ENCODE measurements at regions not wholly inside any gene's neighbourhood (a gene's known extent, or its start where the extent isn't known, plus 50 kb on each side); places are given as distances from the start of the nearest gene placed in this dataset.

DNA sequence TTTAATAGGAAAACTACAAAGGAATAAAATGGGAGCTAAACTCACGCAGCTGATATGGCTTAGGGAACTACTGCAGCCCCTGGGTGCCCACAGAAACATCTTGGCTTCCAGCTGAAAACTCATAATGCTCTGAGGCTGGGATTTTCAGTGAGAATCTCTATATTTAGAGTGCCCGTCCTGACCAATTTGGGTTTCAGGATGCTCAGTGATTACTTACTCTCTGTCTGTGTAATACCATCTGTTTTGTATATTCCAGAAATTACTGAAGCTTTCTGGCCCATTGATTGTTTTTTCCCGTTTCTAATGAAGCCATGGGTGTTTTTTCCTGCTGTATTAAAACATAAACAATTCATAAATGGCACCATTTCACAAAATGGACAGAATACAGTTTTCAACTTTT is 50.6 kb upstream of the ZNF385D start:
- DNase-seq (ENCODE audit: low spot score), result no peak
- Mint-ChIP-seq H3K4me3 (ENCODE audit: unreplicated experiment) (no peak overlapping the region), H3K27me3 (ENCODE audit: unreplicated experiment) (no peaks in the 10 kb centered on the region), H3K36me3 (ENCODE audit: low read depth, unreplicated experiment) (no peaks in the 10 kb centered on the region), H3K27ac (ENCODE audit: unreplicated experiment) (no peak overlapping the region), H3K9me3 (ENCODE audit: unreplicated experiment) (no peaks in the 10 kb centered on the region), H3K4me1 (ENCODE audit: unreplicated experiment) (no peaks in the 10 kb centered on the region)
- TF ChIP-seq, protein P1, sequence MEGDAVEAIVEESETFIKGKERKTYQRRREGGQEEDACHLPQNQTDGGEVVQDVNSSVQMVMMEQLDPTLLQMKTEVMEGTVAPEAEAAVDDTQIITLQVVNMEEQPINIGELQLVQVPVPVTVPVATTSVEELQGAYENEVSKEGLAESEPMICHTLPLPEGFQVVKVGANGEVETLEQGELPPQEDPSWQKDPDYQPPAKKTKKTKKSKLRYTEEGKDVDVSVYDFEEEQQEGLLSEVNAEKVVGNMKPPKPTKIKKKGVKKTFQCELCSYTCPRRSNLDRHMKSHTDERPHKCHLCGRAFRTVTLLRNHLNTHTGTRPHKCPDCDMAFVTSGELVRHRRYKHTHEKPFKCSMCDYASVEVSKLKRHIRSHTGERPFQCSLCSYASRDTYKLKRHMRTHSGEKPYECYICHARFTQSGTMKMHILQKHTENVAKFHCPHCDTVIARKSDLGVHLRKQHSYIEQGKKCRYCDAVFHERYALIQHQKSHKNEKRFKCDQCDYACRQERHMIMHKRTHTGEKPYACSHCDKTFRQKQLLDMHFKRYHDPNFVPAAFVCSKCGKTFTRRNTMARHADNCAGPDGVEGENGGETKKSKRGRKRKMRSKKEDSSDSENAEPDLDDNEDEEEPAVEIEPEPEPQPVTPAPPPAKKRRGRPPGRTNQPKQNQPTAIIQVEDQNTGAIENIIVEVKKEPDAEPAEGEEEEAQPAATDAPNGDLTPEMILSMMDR (IDR thresholded peaks at IDR 0.05; ENCODE audit: unreplicated experiment), result no peak

DNA sequence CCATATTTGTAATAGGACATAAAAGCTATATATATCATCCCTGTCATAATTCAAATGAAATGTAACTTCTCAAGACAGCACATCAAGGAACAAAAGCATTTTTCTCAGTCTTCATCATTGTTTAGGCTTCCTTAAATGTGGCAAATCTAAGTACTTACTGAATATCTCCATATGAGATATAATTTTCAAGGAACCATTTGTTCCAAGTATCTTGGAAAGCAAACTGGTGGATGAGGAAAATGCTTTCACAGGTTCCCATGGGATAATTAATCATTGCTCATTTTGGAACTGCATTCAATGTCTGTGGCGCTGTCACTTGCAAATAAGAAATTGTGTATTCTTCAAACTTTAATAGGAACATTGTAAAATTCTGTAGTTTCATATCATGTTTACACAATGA is 52.6 kb upstream of the ZNF385D start:
- Mint-ChIP-seq H3K27me3 (ENCODE audit: unreplicated experiment) (no peaks in the 10 kb centered on the region), H3K27ac (ENCODE audit: unreplicated experiment) (no peak overlapping the region)

DNA sequence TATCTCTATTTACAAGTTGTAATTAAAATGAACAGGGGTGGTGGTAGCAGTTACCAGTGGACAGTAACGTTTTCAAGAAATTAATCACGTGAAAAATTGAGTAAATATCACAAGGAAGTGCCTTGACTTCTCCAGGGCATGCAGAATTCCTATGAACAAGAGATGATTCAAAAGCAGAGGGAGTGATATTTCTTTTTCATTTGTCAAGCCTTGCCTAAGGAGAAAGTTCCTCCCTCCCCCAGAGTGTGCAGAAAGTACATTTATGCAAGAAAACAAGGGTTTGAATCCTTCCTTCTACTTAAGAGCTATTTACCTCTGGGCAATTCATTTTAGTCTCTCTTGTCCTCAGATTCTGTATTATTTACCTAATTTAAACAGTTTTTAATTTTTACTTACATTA is 53.3 kb upstream of the ZNF385D start:
- TF ChIP-seq, protein P1 (IDR thresholded peaks at IDR 0.05; ENCODE audit: unreplicated experiment), result no peak
- Mint-ChIP-seq H3K27me3 (ENCODE audit: unreplicated experiment) (no peaks in the 10 kb centered on the region), H3K27ac (ENCODE audit: unreplicated experiment) (no peak overlapping the region), H3K36me3 (ENCODE audit: low read depth, unreplicated experiment) (no peaks in the 10 kb centered on the region), H3K4me3 (ENCODE audit: unreplicated experiment) (no peak overlapping the region), H3K9me3 (ENCODE audit: unreplicated experiment) (no peaks in the 10 kb centered on the region), H3K4me1 (ENCODE audit: unreplicated experiment) (no peaks in the 10 kb centered on the region)
- DNase-seq (ENCODE audit: low spot score), result no peak

More for the DNA sequence above, 52.6 kb upstream of the ZNF385D start:
- Mint-ChIP-seq H3K36me3 (ENCODE audit: low read depth, unreplicated experiment) (no peaks in the 10 kb centered on the region), H3K9me3 (ENCODE audit: unreplicated experiment) (no peaks in the 10 kb centered on the region), H3K4me3 (ENCODE audit: unreplicated experiment) (no peak overlapping the region), H3K4me1 (ENCODE audit: unreplicated experiment) (no peaks in the 10 kb centered on the region)
- DNase-seq (ENCODE audit: low spot score), result no peak
- TF ChIP-seq, protein P1 (IDR thresholded peaks at IDR 0.05; ENCODE audit: unreplicated experiment), result no peak

DNA sequence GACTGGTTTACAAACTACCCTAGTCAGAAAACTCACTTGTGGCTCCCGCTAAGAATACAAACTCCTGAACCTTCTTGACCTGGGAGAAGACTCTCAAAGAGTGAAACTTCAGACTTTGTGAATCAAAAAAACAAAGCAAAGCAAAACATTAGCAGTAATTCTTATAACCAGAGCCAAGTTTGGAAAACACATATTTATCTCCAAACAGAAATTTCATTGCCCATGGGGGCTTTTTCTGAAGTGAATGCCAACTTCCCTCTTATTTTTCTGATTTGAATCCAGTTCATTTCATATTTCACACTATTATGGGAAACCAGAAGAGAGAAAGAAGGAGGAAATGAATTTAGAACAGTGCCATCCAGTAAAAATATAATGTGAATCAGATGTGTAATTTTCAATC is 55.7 kb upstream of the ZNF385D start:
- no peaks in the 10 kb centered on the region for H3K27me3 Mint-ChIP-seq (ENCODE audit: unreplicated experiment)
- no peaks in the 10 kb centered on the region for H3K4me1 Mint-ChIP-seq (ENCODE audit: unreplicated experiment)
- no peak overlapping the region for H3K4me3 Mint-ChIP-seq (ENCODE audit: unreplicated experiment)
- no peaks in the 10 kb centered on the region for H3K9me3 Mint-ChIP-seq (ENCODE audit: unreplicated experiment)
- DNase-seq (ENCODE audit: low spot score), result no peak
- H3K36me3 Mint-ChIP-seq (ENCODE audit: low read depth, unreplicated experiment), result no peaks in the 10 kb centered on the region
- TF ChIP-seq, protein P1 (IDR thresholded peaks at IDR 0.05; ENCODE audit: unreplicated experiment), result no peak
- no peak overlapping the region for H3K27ac Mint-ChIP-seq (ENCODE audit: unreplicated experiment)

DNA sequence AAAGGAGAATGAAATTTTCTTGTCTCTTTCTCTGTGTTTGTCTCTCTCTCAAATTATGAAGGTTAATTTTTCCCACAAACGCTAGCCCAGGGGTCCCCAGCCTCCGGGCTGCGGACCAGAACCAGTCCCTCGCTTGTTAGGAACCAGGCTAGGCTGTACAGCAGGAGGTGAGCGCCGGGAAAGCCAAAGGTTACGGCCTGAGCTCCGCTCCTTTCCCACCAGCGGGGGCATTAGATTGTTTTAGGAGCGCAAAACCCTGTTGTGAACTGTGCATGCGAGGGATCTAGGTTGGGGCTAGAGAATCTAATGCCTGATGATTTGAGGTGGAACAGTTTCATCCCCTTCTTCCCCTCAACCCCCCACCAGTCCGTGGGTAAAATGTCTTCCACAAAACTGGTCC is 74.7 kb upstream of the ZNF385D start:
- Mint-ChIP-seq H3K36me3 (ENCODE audit: low read depth, unreplicated experiment) (no peaks in the 10 kb centered on the region), H3K27ac (ENCODE audit: unreplicated experiment) (no peak overlapping the region), H3K4me1 (ENCODE audit: unreplicated experiment) (peaks cover 10% of the 10 kb centered on the region), H3K9me3 (ENCODE audit: unreplicated experiment) (no peaks in the 10 kb centered on the region), H3K27me3 (ENCODE audit: unreplicated experiment) (no peaks in the 10 kb centered on the region), H3K4me3 (ENCODE audit: unreplicated experiment) (no peak overlapping the region)
- TF ChIP-seq, protein P1 (IDR thresholded peaks at IDR 0.05; ENCODE audit: unreplicated experiment), result no peak
- no peak for DNase-seq (ENCODE audit: low spot score)

Data from endothelial cell (in vitro differentiated cells).